ENCODE measurements at regions not wholly inside any gene's neighbourhood (a gene's known extent, or its start where the extent isn't known, plus 50 kb on each side); places are given as distances from the start of the nearest gene placed in this dataset.

DNA sequence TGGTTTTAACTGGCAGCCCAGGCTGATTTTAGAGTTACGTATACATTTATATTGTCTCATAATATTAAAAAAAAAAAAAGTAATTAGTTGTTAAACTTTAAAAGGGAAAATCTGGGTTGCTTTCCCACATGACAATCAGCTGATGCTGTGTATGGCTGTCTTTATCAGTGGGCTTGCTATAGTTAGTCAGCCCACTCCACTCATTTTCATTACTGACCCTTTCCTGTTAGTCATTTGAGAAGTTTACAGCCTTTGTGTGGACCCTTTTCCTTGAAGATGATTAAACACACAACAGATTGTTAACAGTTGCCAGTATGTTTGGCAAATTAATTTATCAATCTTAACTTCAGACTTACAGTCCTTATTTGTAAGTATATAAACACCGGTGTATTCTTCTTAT lies 164.5 kb upstream of the AGR3 start:
- ChIA-PET POLR2A (interaction anchor here (0.7 kb wide), 1 partner anchor 205 kb away, joined by 3 read pairs; no protein-coding TSS in a partner anchor), SMC1A (ENCODE audit: uncharacterized antibody, unreplicated experiment) (no interaction called here), RAD21 (ENCODE audit: unreplicated experiment) (no interaction called here), CTCF (interaction anchor here (1.5 kb wide), 1 partner anchor 37 kb away, joined by 4 read pairs; no protein-coding TSS in a partner anchor)
- 91% methylated on average over 2 of the region's 2 CpGs for WGBS (ENCODE audit: insufficient coverage, insufficient replicate concordance, low lambda C conversion rate, missing lambda C conversion rate)
- H2AFZ ChIP-seq (ENCODE audit: control insufficient read depth, low read depth, low read length) = no peak overlapping the region
- H3K4me2 ChIP-seq (ENCODE audit: control insufficient read depth, insufficient read depth) = no peak overlapping the region
- ATAC-seq = no peak
- BruUV-seq (replicated peaks) = no TSS peak
- H3K79me2 ChIP-seq (ENCODE audit: control insufficient read depth, insufficient read depth, low read length) = no peaks in the 10 kb centered on the region
- no peaks in the 10 kb centered on the region for H3K4me1 ChIP-seq (ENCODE audit: control insufficient read depth, insufficient read depth, low read length)
- no peak overlapping the region for H3K4me3 ChIP-seq
- H4K20me1 ChIP-seq (ENCODE audit: control insufficient read depth, insufficient read depth) = no peaks in the 10 kb centered on the region
- intact Hi-C loops (cut with micrococcal nuclease; ENCODE audit: unreplicated experiment) (no loop called here), in situ Hi-C loops (cut with MboI) (no loop called here)
- no peak overlapping the region for H3K27ac ChIP-seq (ENCODE audit: control insufficient read depth, insufficient read depth)
- FAIRE-seq = no peak
- H3K9me3 ChIP-seq (replicated peaks; ENCODE audit: control insufficient read depth, insufficient read depth, low read length) = no peaks in the 10 kb centered on the region
- H3K36me3 ChIP-seq (ENCODE audit: control insufficient read depth in 2 of 2, insufficient read depth in 2 of 2, low read length in 1 of 2) = no peaks in the 10 kb centered on the region
- no peaks in the 10 kb centered on the region for H3K27me3 ChIP-seq (replicated peaks in 1 of 2; ENCODE audit: control insufficient read depth in 2 of 2, insufficient read depth in 2 of 2, low read length in 1 of 2)
- DNase-seq (ENCODE audit: low read depth, low spot score) = no peak
- H3K9ac ChIP-seq (ENCODE audit: control insufficient read depth, insufficient read depth, low read length) = no peak overlapping the region
- TF ChIP-seq, protein P1, sequence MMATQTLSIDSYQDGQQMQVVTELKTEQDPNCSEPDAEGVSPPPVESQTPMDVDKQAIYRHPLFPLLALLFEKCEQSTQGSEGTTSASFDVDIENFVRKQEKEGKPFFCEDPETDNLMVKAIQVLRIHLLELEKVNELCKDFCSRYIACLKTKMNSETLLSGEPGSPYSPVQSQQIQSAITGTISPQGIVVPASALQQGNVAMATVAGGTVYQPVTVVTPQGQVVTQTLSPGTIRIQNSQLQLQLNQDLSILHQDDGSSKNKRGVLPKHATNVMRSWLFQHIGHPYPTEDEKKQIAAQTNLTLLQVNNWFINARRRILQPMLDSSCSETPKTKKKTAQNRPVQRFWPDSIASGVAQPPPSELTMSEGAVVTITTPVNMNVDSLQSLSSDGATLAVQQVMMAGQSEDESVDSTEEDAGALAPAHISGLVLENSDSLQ (IDR thresholded peaks at IDR 0.05) = no peak
- TF ChIP-seq RBBP5 (conservative IDR thresholded peaks at IDR 0.05) = no peak
- TF ChIP-seq TCF12 (IDR thresholded peaks at IDR 0.05; ENCODE audit: low read depth, low read length) = no peak
- no peak for TF ChIP-seq STAT1 (conservative IDR thresholded peaks at IDR 0.05)
- no peak for TF ChIP-seq JUND (IDR thresholded peaks at IDR 0.05; ENCODE audit: low read depth, low read length)
- no peak for TF ChIP-seq NR2C1 (IDR thresholded peaks at IDR 0.05)
- no peak for TF ChIP-seq EED (IDR thresholded peaks at IDR 0.05; ENCODE audit: low read depth)
- no peak for TF ChIP-seq RAD51 (IDR thresholded peaks at IDR 0.05)
- no peak for TF ChIP-seq SREBF1 (IDR thresholded peaks at IDR 0.05; ENCODE audit: low read length)
- no peak for TF ChIP-seq HDAC6 (IDR thresholded peaks at IDR 0.05; ENCODE audit: unreplicated experiment)
- no peak for TF ChIP-seq NR2C2 (IDR thresholded peaks at IDR 0.05; ENCODE audit: borderline replicate concordance, control insufficient read depth, insufficient read length, low read depth)
- TF ChIP-seq NFYB (IDR thresholded peaks at IDR 0.05; ENCODE audit: insufficient read depth, low read depth, low read length) = no peak
- TF ChIP-seq EGR1 (IDR thresholded peaks at IDR 0.05; ENCODE audit: borderline replicate concordance in 1 of 2, low read depth in 2 of 2, low read length in 2 of 2) = no peak
